ENCODE measurements at regions not wholly inside any gene's neighbourhood (a gene's known extent, or its start where the extent isn't known, plus 50 kb on each side); places are given as distances from the start of the nearest gene placed in this dataset.

DNA sequence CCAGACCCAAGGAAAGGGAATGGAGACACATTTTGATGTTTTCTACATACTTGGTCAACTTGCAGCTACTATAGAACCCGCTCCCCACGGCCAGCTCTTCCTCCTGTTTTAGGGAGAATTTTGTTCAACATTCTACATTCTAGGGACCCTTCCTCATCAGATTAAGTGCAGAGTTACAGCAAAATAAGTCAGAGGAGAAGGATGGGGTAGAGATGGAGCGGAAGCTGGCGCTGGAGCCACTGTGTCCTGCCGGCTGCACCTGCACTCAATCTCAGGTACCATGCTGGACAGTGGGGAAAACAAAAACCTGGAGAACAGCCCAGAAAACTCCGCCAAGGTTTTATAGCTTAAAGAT, 79.4 kb upstream of the EN2 start:
- TF ChIP-seq POLR2A (IDR thresholded peaks at IDR 0.05; ENCODE audit: extremely low read depth, insufficient read length), result no peak
- TF ChIP-seq, protein P1, sequence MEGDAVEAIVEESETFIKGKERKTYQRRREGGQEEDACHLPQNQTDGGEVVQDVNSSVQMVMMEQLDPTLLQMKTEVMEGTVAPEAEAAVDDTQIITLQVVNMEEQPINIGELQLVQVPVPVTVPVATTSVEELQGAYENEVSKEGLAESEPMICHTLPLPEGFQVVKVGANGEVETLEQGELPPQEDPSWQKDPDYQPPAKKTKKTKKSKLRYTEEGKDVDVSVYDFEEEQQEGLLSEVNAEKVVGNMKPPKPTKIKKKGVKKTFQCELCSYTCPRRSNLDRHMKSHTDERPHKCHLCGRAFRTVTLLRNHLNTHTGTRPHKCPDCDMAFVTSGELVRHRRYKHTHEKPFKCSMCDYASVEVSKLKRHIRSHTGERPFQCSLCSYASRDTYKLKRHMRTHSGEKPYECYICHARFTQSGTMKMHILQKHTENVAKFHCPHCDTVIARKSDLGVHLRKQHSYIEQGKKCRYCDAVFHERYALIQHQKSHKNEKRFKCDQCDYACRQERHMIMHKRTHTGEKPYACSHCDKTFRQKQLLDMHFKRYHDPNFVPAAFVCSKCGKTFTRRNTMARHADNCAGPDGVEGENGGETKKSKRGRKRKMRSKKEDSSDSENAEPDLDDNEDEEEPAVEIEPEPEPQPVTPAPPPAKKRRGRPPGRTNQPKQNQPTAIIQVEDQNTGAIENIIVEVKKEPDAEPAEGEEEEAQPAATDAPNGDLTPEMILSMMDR (IDR thresholded peaks at IDR 0.05; ENCODE audit: low read depth, low read length), result no peak
- TF ChIP-seq MYC (IDR thresholded peaks at IDR 0.05; ENCODE audit: low read depth, low read length), result no peak
- TF ChIP-seq, protein P2, sequence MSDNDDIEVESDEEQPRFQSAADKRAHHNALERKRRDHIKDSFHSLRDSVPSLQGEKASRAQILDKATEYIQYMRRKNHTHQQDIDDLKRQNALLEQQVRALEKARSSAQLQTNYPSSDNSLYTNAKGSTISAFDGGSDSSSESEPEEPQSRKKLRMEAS (IDR thresholded peaks at IDR 0.05; ENCODE audit: low read depth, low read length), result no peak

All from NB4 (cell line).